Hepatocyte (in vitro differentiated cells): ENCODE measurements at regions not wholly inside any gene's neighbourhood (a gene's known extent, or its start where the extent isn't known, plus 50 kb on each side); places are given as distances from the start of the nearest gene placed in this dataset.

Experiments
- EZH2phosphoT487 ChIP-seq: fragments of 200-600 bp; sonication (generic); IDR thresholded peaks from one replicate; pipeline ENCODE4 v1.6.1; 2018; ENCODE audit warnings: antibody characterized with exemption, mild to moderate bottlenecking, low read depth, moderate library complexity; ENCODE audit not compliant: unreplicated experiment, severe bottlenecking
- TF ChIP-seq, protein P1 (sequence below): fragments of 200-600 bp; sonication (generic); IDR thresholded peaks from 2 replicates; pipeline ENCODE4 v1.5.1; 2016; ENCODE audit warnings: antibody characterized with exemption, mild to moderate bottlenecking; ENCODE audit not compliant: poor library complexity

DNA sequence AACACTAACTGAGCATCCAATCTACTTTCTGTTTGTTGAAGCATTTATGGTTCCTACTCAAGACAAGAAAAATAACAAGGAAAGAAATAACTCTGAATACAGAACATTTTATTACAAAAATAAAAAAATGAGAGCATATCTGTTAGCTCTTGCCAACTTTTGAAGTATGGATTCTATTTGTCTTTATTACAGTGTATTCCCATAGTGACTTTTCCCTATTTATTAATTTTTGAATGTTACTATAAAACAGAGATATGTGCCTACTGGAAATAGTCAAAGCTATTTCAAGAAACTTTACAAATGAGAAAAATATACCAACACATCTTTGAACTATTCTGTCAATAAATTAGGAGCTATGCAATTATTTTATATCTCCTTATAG is 153.0 kb downstream of the HLX start:
- no peak for TF ChIP-seq EZH2phosphoT487
- TF ChIP-seq, protein P1, sequence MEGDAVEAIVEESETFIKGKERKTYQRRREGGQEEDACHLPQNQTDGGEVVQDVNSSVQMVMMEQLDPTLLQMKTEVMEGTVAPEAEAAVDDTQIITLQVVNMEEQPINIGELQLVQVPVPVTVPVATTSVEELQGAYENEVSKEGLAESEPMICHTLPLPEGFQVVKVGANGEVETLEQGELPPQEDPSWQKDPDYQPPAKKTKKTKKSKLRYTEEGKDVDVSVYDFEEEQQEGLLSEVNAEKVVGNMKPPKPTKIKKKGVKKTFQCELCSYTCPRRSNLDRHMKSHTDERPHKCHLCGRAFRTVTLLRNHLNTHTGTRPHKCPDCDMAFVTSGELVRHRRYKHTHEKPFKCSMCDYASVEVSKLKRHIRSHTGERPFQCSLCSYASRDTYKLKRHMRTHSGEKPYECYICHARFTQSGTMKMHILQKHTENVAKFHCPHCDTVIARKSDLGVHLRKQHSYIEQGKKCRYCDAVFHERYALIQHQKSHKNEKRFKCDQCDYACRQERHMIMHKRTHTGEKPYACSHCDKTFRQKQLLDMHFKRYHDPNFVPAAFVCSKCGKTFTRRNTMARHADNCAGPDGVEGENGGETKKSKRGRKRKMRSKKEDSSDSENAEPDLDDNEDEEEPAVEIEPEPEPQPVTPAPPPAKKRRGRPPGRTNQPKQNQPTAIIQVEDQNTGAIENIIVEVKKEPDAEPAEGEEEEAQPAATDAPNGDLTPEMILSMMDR, result no peak
